ENCODE measurements at regions not wholly inside any gene's neighbourhood (a gene's known extent, or its start where the extent isn't known, plus 50 kb on each side); places are given as distances from the start of the nearest gene placed in this dataset.
"Not testable (repeated sequence)": the region's sequence is repeated elsewhere in the genome, so short reads cannot be mapped to it uniquely, and the experiment has no call there.

DNA sequence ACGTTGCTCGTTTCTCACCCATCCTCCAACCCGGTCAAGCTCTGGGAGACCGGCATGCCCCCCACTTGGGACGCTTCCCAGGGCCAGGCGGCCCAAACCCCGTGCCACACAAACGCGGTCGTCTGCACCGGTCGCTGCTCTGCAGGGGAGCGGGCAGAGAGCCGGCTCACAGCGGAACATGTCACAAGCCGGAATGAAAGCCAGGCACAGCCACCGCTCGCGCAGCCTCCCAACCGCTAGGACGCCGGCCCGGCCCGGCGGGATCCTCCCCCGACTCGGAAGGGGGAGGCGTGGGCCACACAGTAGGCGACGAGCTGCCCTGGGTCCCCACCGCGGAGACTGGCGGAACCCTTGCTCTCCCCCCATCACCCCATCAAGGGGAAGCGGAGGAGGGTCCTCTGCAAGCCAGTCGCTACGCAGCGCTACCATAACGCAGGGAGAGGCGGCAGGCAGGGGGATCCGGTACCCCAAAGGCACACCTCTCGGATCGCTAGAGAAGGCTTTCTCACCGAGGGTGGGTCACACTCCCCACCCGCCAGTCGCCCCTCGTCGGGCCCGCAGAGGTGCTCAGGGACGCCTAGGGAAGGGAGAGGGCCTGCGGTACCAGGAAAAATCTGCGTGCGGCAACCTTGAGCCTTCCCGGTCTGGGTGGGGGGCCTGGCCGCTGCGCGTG is 768.4 kb upstream of the DEFB115 start:
- Histone ChIP-seq H3K36me3 (ENCODE audit: insufficient read depth, low read length) (no peaks in the 10 kb centered on the region), H3K4me3 (ENCODE audit: low read length in 2 of 2) (no peak overlapping the region), H3K27me3 (ENCODE audit: insufficient read depth, low read length) (no peaks in the 10 kb centered on the region), H3K27ac (ENCODE audit: low read depth, low read length) (no peak overlapping the region), H3K9me3 (ENCODE audit: control insufficient read depth in 1 of 2, low read length in 2 of 2) (no peaks in the 10 kb centered on the region), H3K4me1 (ENCODE audit: insufficient read depth, low read length) (no peaks in the 10 kb centered on the region)
- intact Hi-C loops (cut with micrococcal nuclease): no loop called here
- Mint-ChIP-seq H3K4me1 (no peaks in the 10 kb centered on the region), H3K27me3 (peaks cover 2 to 3% of the 10 kb centered on the region in 2 donors), H3K4me3 (no peak overlapping the region), H3K9me3 (peaks cover 4 to 37% (median 22%) of the 10 kb centered on the region in 8 donors), H3K27ac (no peak overlapping the region), H3K36me3 (peaks cover 3 to 5% of the 10 kb centered on the region in 2 donors)
- CTCF ChIA-PET (ENCODE audit: partially characterized antibody): no interaction called here
- POLR2A ChIA-PET (ENCODE audit: partially characterized antibody): no interaction called here
- DNase-seq: no peak

DNA sequence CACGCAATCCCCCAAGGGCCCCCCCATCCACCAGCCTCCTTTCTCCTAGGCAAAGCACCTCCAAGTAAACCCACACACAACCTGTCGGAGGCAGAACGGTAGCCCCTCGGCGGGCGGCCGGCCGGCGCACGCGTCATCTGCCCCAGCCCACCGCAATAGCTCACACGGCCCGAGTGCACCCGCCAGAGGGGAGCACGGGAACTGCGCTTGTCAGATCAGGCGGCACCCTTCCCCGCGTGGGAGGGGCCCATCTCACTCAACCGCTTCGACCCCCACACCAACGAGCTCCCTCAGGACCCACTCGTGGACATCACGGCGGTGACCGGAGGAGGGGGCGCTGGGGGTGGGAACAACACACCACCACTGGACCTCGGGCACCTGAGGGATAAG is 767.9 kb upstream of the DEFB115 start:
- Mint-ChIP-seq H3K36me3 (peaks cover 3 to 5% of the 10 kb centered on the region in 2 donors), H3K9me3 (peaks cover 4 to 37% (median 22%) of the 10 kb centered on the region in 8 donors), H3K27me3 (peaks cover 2 to 3% of the 10 kb centered on the region in 2 donors), H3K4me1 (no peaks in the 10 kb centered on the region), H3K27ac (no peak overlapping the region), H3K4me3 (no peak overlapping the region)
- Histone ChIP-seq H3K9me3 (ENCODE audit: control insufficient read depth in 1 of 2, low read length in 2 of 2) (no peaks in the 10 kb centered on the region), H3K36me3 (ENCODE audit: insufficient read depth, low read length) (no peaks in the 10 kb centered on the region), H3K27me3 (ENCODE audit: insufficient read depth, low read length) (no peaks in the 10 kb centered on the region), H3K27ac (ENCODE audit: low read depth, low read length) (no peak overlapping the region), H3K4me1 (ENCODE audit: insufficient read depth, low read length) (no peaks in the 10 kb centered on the region), H3K4me3 (ENCODE audit: low read length in 2 of 2) (no peak overlapping the region)
- POLR2A ChIA-PET (ENCODE audit: partially characterized antibody): no interaction called here
- DNase-seq: no peak
- CTCF ChIA-PET (ENCODE audit: partially characterized antibody): no interaction called here
- intact Hi-C loops (cut with micrococcal nuclease): no loop called here

DNA sequence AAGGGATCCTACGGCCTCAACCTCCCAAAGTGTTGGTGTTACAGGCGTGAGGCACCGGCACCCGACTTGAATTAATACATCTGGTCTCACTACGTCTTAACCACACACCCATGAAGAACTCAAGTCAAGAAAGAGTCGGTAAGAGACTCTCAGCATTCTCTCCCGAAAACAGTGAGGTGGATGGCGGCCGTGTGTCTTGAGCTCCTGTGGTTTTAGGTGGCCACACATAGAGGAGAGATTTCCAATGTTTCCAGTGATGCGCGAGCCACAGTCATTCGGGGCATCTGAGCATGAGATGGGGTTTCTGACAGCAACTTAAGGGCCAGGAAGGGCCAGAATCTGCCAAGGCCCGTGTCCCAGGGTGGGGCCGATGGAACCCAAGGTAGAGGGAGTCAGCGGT is 766.4 kb upstream of the DEFB115 start:
- H3K27ac Mint-ChIP-seq: no peak overlapping the region
- Histone ChIP-seq H3K27ac (ENCODE audit: low read depth, low read length) (no peak overlapping the region), H3K36me3 (ENCODE audit: insufficient read depth, low read length) (no peaks in the 10 kb centered on the region), H3K27me3 (ENCODE audit: insufficient read depth, low read length) (no peaks in the 10 kb centered on the region), H3K4me3 (ENCODE audit: low read length in 2 of 2) (no peak overlapping the region), H3K9me3 (ENCODE audit: control insufficient read depth in 1 of 2, low read length in 2 of 2) (no peaks in the 10 kb centered on the region), H3K4me1 (ENCODE audit: insufficient read depth, low read length) (no peaks in the 10 kb centered on the region)
- H3K36me3 Mint-ChIP-seq: peaks cover 3 to 5% of the 10 kb centered on the region in 2 donors
- intact Hi-C loops (cut with micrococcal nuclease): no loop called here
- POLR2A ChIA-PET (ENCODE audit: partially characterized antibody): no interaction called here
- CTCF ChIA-PET (ENCODE audit: partially characterized antibody): no interaction called here
- no peak overlapping the region for H3K4me3 Mint-ChIP-seq
- no peak for DNase-seq
- H3K9me3 Mint-ChIP-seq: peaks cover 4 to 34% (median 20%) of the 10 kb centered on the region in 8 donors
- no peaks in the 10 kb centered on the region for H3K4me1 Mint-ChIP-seq
- peaks cover 2 to 3% of the 10 kb centered on the region in 2 donors for H3K27me3 Mint-ChIP-seq

DNA sequence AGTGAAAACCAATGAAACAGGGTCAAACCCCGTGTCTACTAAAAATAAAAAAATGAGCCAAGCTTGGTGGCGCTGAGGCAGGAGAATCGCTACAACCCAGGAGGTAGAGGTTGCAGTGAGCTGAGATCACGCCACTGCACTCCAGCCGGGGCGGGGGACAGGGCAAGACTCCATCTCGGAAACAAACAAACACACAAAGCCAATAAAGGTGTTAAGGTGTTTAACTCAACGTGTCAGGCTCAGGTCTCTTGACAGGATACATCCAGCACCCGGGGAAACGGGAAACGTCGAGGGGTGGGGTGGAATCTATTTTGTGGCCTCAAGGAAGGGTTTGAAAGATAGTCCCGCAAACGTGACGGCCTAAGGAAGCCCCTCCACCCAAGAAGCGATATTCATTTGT is 760.8 kb upstream of the DEFB115 start:
- H3K9me3 ChIP-seq (ENCODE audit: control insufficient read depth in 1 of 2, low read length in 2 of 2); H3K36me3 Mint-ChIP-seq; CTCF ChIA-PET (ENCODE audit: partially characterized antibody); H3K27ac ChIP-seq (ENCODE audit: low read depth, low read length); intact Hi-C loops (cut with micrococcal nuclease); H3K36me3 ChIP-seq (ENCODE audit: insufficient read depth, low read length); H3K9me3 Mint-ChIP-seq; H3K4me1 ChIP-seq (ENCODE audit: insufficient read depth, low read length); H3K27me3 ChIP-seq (ENCODE audit: insufficient read depth, low read length); DNase-seq; H3K4me1 Mint-ChIP-seq; H3K4me3 ChIP-seq (ENCODE audit: low read length in 2 of 2); H3K27ac Mint-ChIP-seq; H3K4me3 Mint-ChIP-seq; POLR2A ChIA-PET (ENCODE audit: partially characterized antibody); H3K27me3 Mint-ChIP-seq: not testable (repeated sequence)

DNA sequence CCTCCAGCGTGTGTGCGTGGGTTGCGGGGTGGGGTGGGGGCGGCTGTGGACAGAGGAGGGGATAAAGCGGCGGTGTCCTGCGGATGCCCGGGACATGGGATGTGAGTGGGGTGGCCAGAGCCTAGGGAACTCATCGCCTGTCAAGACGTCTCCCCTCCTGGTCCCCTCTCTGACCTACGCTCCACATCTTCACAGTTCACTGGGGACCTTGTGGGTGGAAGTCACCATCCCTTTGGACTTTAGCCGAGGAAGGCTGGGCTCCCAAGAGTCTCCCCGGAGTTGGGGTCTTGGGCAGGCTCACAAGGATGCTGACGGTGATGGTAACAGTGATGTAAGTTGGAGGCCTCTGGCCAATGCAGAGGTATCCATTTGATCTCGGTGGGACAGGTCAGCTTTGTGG is 760.3 kb upstream of the DEFB115 start:
- H3K9me3 ChIP-seq (ENCODE audit: control insufficient read depth in 1 of 2, low read length in 2 of 2); intact Hi-C loops (cut with micrococcal nuclease); POLR2A ChIA-PET (ENCODE audit: partially characterized antibody); CTCF ChIA-PET (ENCODE audit: partially characterized antibody); DNase-seq; H3K4me3 ChIP-seq (ENCODE audit: low read length in 2 of 2); H3K4me3 Mint-ChIP-seq; H3K27ac Mint-ChIP-seq; H3K4me1 ChIP-seq (ENCODE audit: insufficient read depth, low read length); H3K27me3 ChIP-seq (ENCODE audit: insufficient read depth, low read length); H3K36me3 Mint-ChIP-seq; H3K27me3 Mint-ChIP-seq; H3K27ac ChIP-seq (ENCODE audit: low read depth, low read length); H3K4me1 Mint-ChIP-seq; H3K36me3 ChIP-seq (ENCODE audit: insufficient read depth, low read length); H3K9me3 Mint-ChIP-seq: not testable (repeated sequence)

DNA sequence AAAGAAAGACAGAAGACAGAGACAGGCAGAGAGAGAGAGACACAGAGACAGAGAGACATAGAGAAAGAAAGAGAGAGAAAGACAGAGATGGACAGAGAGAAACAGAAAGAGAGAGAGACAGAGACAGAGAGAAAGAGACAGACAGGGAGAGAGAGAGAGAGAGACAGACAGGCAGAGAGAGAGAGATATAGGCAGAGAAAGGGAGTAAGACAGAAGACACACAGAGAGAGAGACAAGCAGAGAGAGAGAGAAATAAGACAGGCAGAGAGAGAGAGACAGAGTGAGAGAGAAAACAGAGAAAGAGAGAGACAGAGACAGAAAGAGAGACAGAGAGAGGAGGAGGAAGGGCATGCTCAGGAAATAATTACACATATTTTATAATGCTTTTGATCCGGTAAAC is 758.3 kb upstream of the DEFB115 start:
- H3K9me3 Mint-ChIP-seq: peaks cover 0 to 5% (median 0%) of the 10 kb centered on the region in 8 donors

DNA sequence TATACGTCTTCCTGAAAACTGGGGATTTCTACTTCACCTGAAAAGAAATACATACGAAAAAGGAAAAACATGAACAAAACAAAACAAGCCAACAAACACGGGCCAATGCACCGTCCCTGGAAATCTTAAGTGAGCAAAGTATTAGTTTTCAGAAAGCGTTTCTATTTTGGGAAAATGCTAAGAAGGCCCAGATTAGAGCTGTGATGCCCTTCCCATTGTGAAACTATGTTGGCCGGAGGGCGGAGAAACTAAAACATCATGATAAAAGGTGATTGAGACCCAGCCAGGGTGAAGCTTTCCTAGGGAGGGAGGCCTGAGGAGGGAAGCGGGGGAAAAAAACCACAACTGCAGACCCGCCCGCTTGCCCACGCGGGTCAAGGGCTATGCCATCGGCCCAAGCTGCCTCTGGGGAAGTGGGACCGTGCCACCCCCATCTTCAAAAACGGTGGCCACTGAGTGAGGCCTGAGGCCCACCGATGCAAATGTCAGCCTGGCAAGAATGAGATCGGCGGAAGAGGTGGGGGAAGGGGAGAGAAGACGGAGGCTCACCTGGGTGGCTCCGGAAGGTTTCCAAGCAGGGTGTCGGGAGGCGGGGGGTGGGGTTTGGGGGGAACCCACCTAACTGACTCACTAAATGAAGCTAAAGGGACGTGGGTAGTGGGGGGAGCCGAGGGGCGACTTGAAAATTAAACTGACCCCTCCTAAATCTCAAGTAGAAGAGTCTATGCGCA is 757.6 kb upstream of the DEFB115 start:
- CTCF ChIA-PET (ENCODE audit: partially characterized antibody); POLR2A ChIA-PET (ENCODE audit: partially characterized antibody); H3K36me3 Mint-ChIP-seq; H3K36me3 ChIP-seq (ENCODE audit: insufficient read depth, low read length); H3K27me3 Mint-ChIP-seq; H3K27ac ChIP-seq (ENCODE audit: low read depth, low read length); H3K4me3 ChIP-seq (ENCODE audit: low read length in 2 of 2); H3K4me3 Mint-ChIP-seq; H3K27me3 ChIP-seq (ENCODE audit: insufficient read depth, low read length); H3K27ac Mint-ChIP-seq; H3K9me3 ChIP-seq (ENCODE audit: control insufficient read depth in 1 of 2, low read length in 2 of 2); H3K9me3 Mint-ChIP-seq; intact Hi-C loops (cut with micrococcal nuclease); H3K4me1 Mint-ChIP-seq; H3K4me1 ChIP-seq (ENCODE audit: insufficient read depth, low read length); DNase-seq: not testable (repeated sequence)

More for the DNA sequence above, 758.3 kb upstream of the DEFB115 start:
- no peaks in the 10 kb centered on the region for H3K36me3 Mint-ChIP-seq
- Histone ChIP-seq H3K36me3 (ENCODE audit: insufficient read depth, low read length) (no peaks in the 10 kb centered on the region), H3K27me3 (ENCODE audit: insufficient read depth, low read length) (no peaks in the 10 kb centered on the region), H3K4me1 (ENCODE audit: insufficient read depth, low read length) (no peaks in the 10 kb centered on the region), H3K27ac (ENCODE audit: low read depth, low read length) (no peak overlapping the region), H3K9me3 (ENCODE audit: control insufficient read depth in 1 of 2, low read length in 2 of 2) (no peaks in the 10 kb centered on the region), H3K4me3 (ENCODE audit: low read length in 2 of 2) (no peak overlapping the region)
- ChIA-PET POLR2A (ENCODE audit: partially characterized antibody) (no interaction called here), CTCF (ENCODE audit: partially characterized antibody) (no interaction called here)
- H3K4me1 Mint-ChIP-seq: no peaks in the 10 kb centered on the region
- DNase-seq: no peak
- intact Hi-C loops (cut with micrococcal nuclease): no loop called here
- H3K27me3 Mint-ChIP-seq: no peaks in the 10 kb centered on the region
- no peak overlapping the region for H3K4me3 Mint-ChIP-seq
- no peak overlapping the region for H3K27ac Mint-ChIP-seq

All from CD4-positive, alpha-beta memory T cell (primary cell).